H1 (cell line): ENCODE measurements at regions not wholly inside any gene's neighbourhood (a gene's known extent, or its start where the extent isn't known, plus 50 kb on each side); places are given as distances from the start of the nearest gene placed in this dataset.

Source experiments
- CBX8 ChIP-seq: fragments of 300-800, 300-1000 bp; sonication (generic); IDR thresholded peaks from 2 replicates; pipeline ENCODE4 v1.7.1; 2016; ENCODE audit warnings: low read depth, low read length, borderline replicate concordance
- CHD7 ChIP-seq: fragments of 300-600 bp; sonication (generic); IDR thresholded peaks from 2 replicates; pipeline ENCODE4 v1.7.1; 2012; ENCODE audit warnings: low read length, moderate library complexity, mild to moderate bottlenecking, inconsistent platforms; ENCODE audit not compliant: insufficient replicate concordance
- E2F6 ChIP-seq: IDR thresholded peaks from 2 replicates; pipeline ENCODE4 v1.6.1; 2012; ENCODE audit warnings: inconsistent platforms
- HDAC6 ChIP-seq: IDR thresholded peaks from one replicate; pipeline ENCODE4 v1.7.1; 2012; ENCODE audit warnings: low read depth, mild to moderate bottlenecking, inconsistent platforms, low read length, moderate library complexity
- SP4 ChIP-seq: IDR thresholded peaks from 2 replicates; pipeline ENCODE4 v1.6.1; 2012; ENCODE audit warnings: low read length, inconsistent platforms
- TBP ChIP-seq: IDR thresholded peaks from 2 replicates; pipeline ENCODE4 v1.6.1; 2011; ENCODE audit warnings: low read depth, low read length, improper control_type of control experiment

- TF ChIP-seq CHD7, result no peak
- TF ChIP-seq E2F6, result no peak
- no peak for TF ChIP-seq SP4
- no peak for TF ChIP-seq HDAC6
- TF ChIP-seq CBX8, result no peak
- TF ChIP-seq TBP, result no peak
Observed at GRCh38 chr6:129921169-129921817, 60.2 kb upstream of the TMEM244 start (continued).
